ENCODE measurements at regions not wholly inside any gene's neighbourhood (a gene's known extent, or its start where the extent isn't known, plus 50 kb on each side); places are given as distances from the start of the nearest gene placed in this dataset.

GRCh38 chrX:23136816-23137215 lies 137.1 kb downstream of the DDX53 start:
- no peaks in the 10 kb centered on the region for H4K20me1 ChIP-seq (ENCODE audit: insufficient read depth, low read length)
- WGBS (ENCODE audit: low lambda C conversion rate) = 0% methylated on average over 2 of the region's 6 CpGs
- TF ChIP-seq ATF2 (CRISPR knock-in tag; IDR thresholded peaks at IDR 0.05) (no peak), HNF1A (IDR thresholded peaks at IDR 0.05; ENCODE audit: low read depth) (no peak), HNF1A (CRISPR knock-in tag; IDR thresholded peaks at IDR 0.05; ENCODE audit: borderline replicate concordance) (no peak), NCOA1 (CRISPR knock-in tag; IDR thresholded peaks at IDR 0.05) (no peak), ZNF296 (CRISPR knock-in tag; conservative IDR thresholded peaks at IDR 0.05) (no peak), ZBTB14 (CRISPR knock-in tag; IDR thresholded peaks at IDR 0.05) (no peak), SALL1 (CRISPR knock-in tag; IDR thresholded peaks at IDR 0.05) (no peak), KDM2A (CRISPR knock-in tag; IDR thresholded peaks at IDR 0.05; ENCODE audit: borderline replicate concordance, low read depth) (no peak)
- no peak overlapping the region for H3K4me3 ChIP-seq (replicated peaks in 1 of 3; ENCODE audit: insufficient read depth in 1 of 3, low read depth in 2 of 3, low read length in 3 of 3)
- intact Hi-C loops (cut with micrococcal nuclease; ENCODE audit: unreplicated experiment) = no loop called here
- ChIA-PET CTCF (ENCODE audit: low intra/inter-chr PET ratio, low total read pairs) (no interaction called here), POLR2A (no interaction called here)
- no peak for FAIRE-seq
- no peaks in the 10 kb centered on the region for H3K9me3 ChIP-seq (ENCODE audit: low read length)
- DNase-seq (ENCODE audit: low spot score) = no peak
- ATAC-seq = no peak
- H3K79me2 ChIP-seq (ENCODE audit: insufficient read depth, low read length) = no peaks in the 10 kb centered on the region
- H3K27me3 ChIP-seq (ENCODE audit: control insufficient read depth in 1 of 2, insufficient read depth in 2 of 2, low read length in 2 of 2) = no peaks in the 10 kb centered on the region
- no peak overlapping the region for H3K4me2 ChIP-seq (ENCODE audit: low read depth, low read length)
- no peaks in the 10 kb centered on the region for H3K4me1 ChIP-seq (ENCODE audit: insufficient read depth, low read length)
- H3K9ac ChIP-seq (ENCODE audit: insufficient read depth, low read depth, low read length) = no peak overlapping the region
- H3K27ac ChIP-seq (ENCODE audit: extremely low read length, insufficient read depth, low read length) = no peak overlapping the region
- no TSS peak for BruUV-seq (replicated peaks)
- H3K36me3 ChIP-seq (replicated peaks in 1 of 2; ENCODE audit: control insufficient read depth in 1 of 2, insufficient read depth in 2 of 2, low read length in 2 of 2) = no peaks in the 10 kb centered on the region
- in situ Hi-C loops (cut with HindIII; ENCODE audit: extremely low pct_ligation_motif_present, low pct_unique_long_range_greater_than_20kb) = no loop called here
- H2AFZ ChIP-seq (ENCODE audit: low read length) = no peak overlapping the region
